Endothelial cell of umbilical vein (primary cell): ENCODE measurements at regions not wholly inside any gene's neighbourhood (a gene's known extent, or its start where the extent isn't known, plus 50 kb on each side); places are given as distances from the start of the nearest gene placed in this dataset.

Experiments used
- BruUV-seq: library from RNA; stranded (reverse); fragments of 400-500 nt; replicated peaks from 2 replicates; lab custom pipeline; 2021; lab: Mats Ljungman, UMichigan
- CTCF ChIA-PET: fragments of 300-600, 350-600 bp; sonication (Branson Sonifier 250); formaldehyde crosslinking; loops from one replicate; lab custom pipeline; 2021; ENCODE audit warnings: antibody characterized with exemption, inconsistent platforms; lab: Charles Lee
- POLR2A ChIA-PET: fragments of 300-600, 350-600 bp; sonication (Branson Sonifier 250); formaldehyde crosslinking; loops from one replicate; lab custom pipeline; 2021; ENCODE audit warnings: antibody characterized with exemption, inconsistent platforms; lab: Charles Lee
- DNase-seq: peaks from one replicate; pipeline ENCODE4 v3.0.0-alpha.2; 2011; ENCODE audit warnings: low read depth, low spot score
- FAIRE-seq: peaks from 2 replicates; lab custom pipeline; 2011; peaks lifted over from hg19 to GRCh38; lab: Jason Lieb, UNC
- H2AFZ ChIP-seq: 2 replicates; pipeline ENCODE4 v1.6.0; 2012; ENCODE audit warnings: low read depth, low read length, control low read depth, inconsistent platforms
- H3K27ac ChIP-seq: 2 replicates; pipeline ENCODE4 v1.5.1; 2011; ENCODE audit warnings: low read depth, mild to moderate bottlenecking, control low read depth, low read length, moderate library complexity; ENCODE audit not compliant: insufficient read depth
- H3K27me3 ChIP-seq, 2 experiments: 2 replicates each; pipeline versions ENCODE4 v1.6.0 to v1.6.1; 2011; ENCODE audit warnings: low read length in 2 of 2, mixed read lengths in 1 of 2; ENCODE audit not compliant: control insufficient read depth in 2 of 2, insufficient read depth in 2 of 2
- H3K36me3 ChIP-seq, 2 experiments: 2 replicates in 1 of 2; 3 replicates in 1 of 2; pipeline ENCODE4 v1.5.1; 2011; ENCODE audit warnings: low read length in 2 of 2, mild to moderate bottlenecking in 1 of 2, moderate library complexity in 1 of 2; ENCODE audit not compliant: control insufficient read depth in 2 of 2, insufficient read depth in 2 of 2; ENCODE audit errors: extremely low read depth in 1 of 2
- H3K4me1 ChIP-seq: 3 replicates; pipeline ENCODE4 v1.5.1; 2011; ENCODE audit warnings: mild to moderate bottlenecking, low read length; ENCODE audit not compliant: control insufficient read depth, insufficient read depth; ENCODE audit errors: extremely low read depth
- H3K4me2 ChIP-seq: 2 replicates; pipeline ENCODE4 v1.6.1; 2011; ENCODE audit warnings: low read length, control low read depth, mixed read lengths; ENCODE audit not compliant: insufficient read depth
- H3K4me3 ChIP-seq, 3 experiments: fragments of 200-600 bp in 1 of 3; sonication (generic), shearing (Covaris generic) in 1 of 3; replicated peaks in 1 of 3; 2 replicates each; pipeline ENCODE4 v1.5.1; 2011 to 2016; ENCODE audit warnings: control low read depth in 3 of 3, low read length in 3 of 3, mild to moderate bottlenecking in 2 of 3, inconsistent platforms in 1 of 3, low read depth in 1 of 3, moderate library complexity in 1 of 3; ENCODE audit not compliant: insufficient read depth in 1 of 3
- H3K79me2 ChIP-seq: 2 replicates; pipeline ENCODE4 v1.6.0; 2012; ENCODE audit warnings: low read length, inconsistent platforms; ENCODE audit not compliant: control insufficient read depth, insufficient read depth
- H3K9ac ChIP-seq: replicated peaks from 2 replicates; pipeline ENCODE3; 2011; ENCODE audit warnings: low read length, control low read depth; ENCODE audit not compliant: insufficient read depth; ENCODE audit errors: extremely low read depth
- H3K9me1 ChIP-seq: replicated peaks from 3 replicates; pipeline ENCODE4 v1.6.0; 2011; ENCODE audit warnings: mild to moderate bottlenecking, low read length; ENCODE audit not compliant: control insufficient read depth, insufficient read depth; ENCODE audit errors: extremely low read depth
- H3K9me3 ChIP-seq: replicated peaks from 2 replicates; pipeline ENCODE4 v1.5.1; 2012; ENCODE audit warnings: low read length, inconsistent platforms; ENCODE audit not compliant: control insufficient read depth, insufficient read depth
- H4K20me1 ChIP-seq: replicated peaks from 2 replicates; pipeline ENCODE3; 2011; ENCODE audit warnings: mild to moderate bottlenecking, low read length; ENCODE audit not compliant: control insufficient read depth, insufficient read depth; ENCODE audit errors: extremely low read depth
- CTCF ChIP-seq, 2 donors: IDR thresholded peaks; 1 replicate in 1 of 2; 2 replicates in 1 of 2; pipeline ENCODE4 v1.5.1; 2011; ENCODE audit warnings: low read length in 2 of 2, mild to moderate bottlenecking in 2 of 2, moderate library complexity in 2 of 2, control low read depth in 1 of 2, inconsistent platforms in 1 of 2, low read depth in 1 of 2; ENCODE audit not compliant: insufficient read depth in 1 of 2; ENCODE audit errors: extremely low read depth in 1 of 2
- EZH2 ChIP-seq: IDR thresholded peaks from 2 replicates; pipeline ENCODE4 v1.6.1; 2012; ENCODE audit warnings: borderline replicate concordance, low read depth, mild to moderate bottlenecking, moderate library complexity, low read length, inconsistent platforms; ENCODE audit not compliant: severe bottlenecking
- FOS ChIP-seq: IDR thresholded peaks from 2 replicates; pipeline ENCODE4 v1.6.1; 2011; ENCODE audit warnings: mild to moderate bottlenecking, low read length, moderate library complexity, borderline replicate concordance; ENCODE audit not compliant: insufficient read depth
- GATA2 ChIP-seq: IDR thresholded peaks from 2 replicates; pipeline ENCODE4 v1.7.0; 2011; ENCODE audit warnings: low read depth, mild to moderate bottlenecking, moderate library complexity, mixed read lengths, low read length; ENCODE audit not compliant: insufficient read length, insufficient read depth
- JUN ChIP-seq: IDR thresholded peaks from 2 replicates; pipeline ENCODE4 v1.6.1; 2011; ENCODE audit warnings: borderline replicate concordance, low read depth; ENCODE audit not compliant: insufficient read length, insufficient read depth
- MAX ChIP-seq: IDR thresholded peaks from 2 replicates; pipeline ENCODE4 v1.6.1; 2011; ENCODE audit not compliant: insufficient read depth, insufficient read length
- MYC ChIP-seq: IDR thresholded peaks from one replicate; pipeline ENCODE4 v1.6.1; 2011; ENCODE audit warnings: mild to moderate bottlenecking, low read depth, low read length
- POLR2A ChIP-seq: IDR thresholded peaks from 2 replicates; pipeline ENCODE4 v1.6.1; 2012; ENCODE audit warnings: low read depth, mild to moderate bottlenecking, control low read depth, low read length
- POLR2AphosphoS5 ChIP-seq: IDR thresholded peaks from 2 replicates; pipeline ENCODE4 v1.6.1; 2012; ENCODE audit warnings: low read depth, mild to moderate bottlenecking, control low read depth, low read length, moderate library complexity; ENCODE audit not compliant: insufficient read depth
- dilution Hi-C: fragments of 300-500 bp; cut with MboI; formaldehyde crosslinking; loops from one replicate; pipeline ENCODE4 v1.15.0; 2019; ENCODE audit warnings: low sequenced_read_pairs; ENCODE audit not compliant: extremely low pct_ligation_motif_present
- intact Hi-C: fragments of 100-400 bp; cut with micrococcal nuclease; formaldehyde crosslinking; loops from one replicate; pipeline ENCODE4 v1.10.0; 2022

GRCh38 chr2:8251291-8251690 lies 430.6 kb upstream of the ID2 start:
- Histone ChIP-seq H3K4me2 (no peak overlapping the region), H2AFZ (no peak overlapping the region), H3K9me1 (no peaks in the 10 kb centered on the region), H3K27me3 (no peaks in the 10 kb centered on the region), H3K9me3 (no peaks in the 10 kb centered on the region), H3K4me3 (no peak overlapping the region), H3K27ac (no peak overlapping the region), H4K20me1 (no peaks in the 10 kb centered on the region), H3K79me2 (no peaks in the 10 kb centered on the region), H3K36me3 (no peaks in the 10 kb centered on the region), H3K9ac (no peak overlapping the region), H3K4me1 (no peaks in the 10 kb centered on the region)
- DNase-seq (no peak), FAIRE-seq (no peak)
- ChIA-PET CTCF (no interaction called here), POLR2A (no interaction called here)
- dilution Hi-C loops (no loop called here), intact Hi-C loops (no loop called here)
- no TSS peak for BruUV-seq
- no peak for TF ChIP-seq MYC
- TF ChIP-seq EZH2: no peak
- no peak for TF ChIP-seq JUN
- no peak for TF ChIP-seq GATA2
- no peak for TF ChIP-seq POLR2AphosphoS5
- TF ChIP-seq FOS: no peak
- TF ChIP-seq MAX: no peak
- no peak for TF ChIP-seq POLR2A
- TF ChIP-seq CTCF (IDR thresholded peaks at IDR 0.05; ENCODE audit: extremely low read depth in 1 of 2, insufficient read depth in 1 of 2, low read depth in 1 of 2, low read length in 2 of 2): no peak
